ENCODE measurements at regions not wholly inside any gene's neighbourhood (a gene's known extent, or its start where the extent isn't known, plus 50 kb on each side); places are given as distances from the start of the nearest gene placed in this dataset.

DNA sequence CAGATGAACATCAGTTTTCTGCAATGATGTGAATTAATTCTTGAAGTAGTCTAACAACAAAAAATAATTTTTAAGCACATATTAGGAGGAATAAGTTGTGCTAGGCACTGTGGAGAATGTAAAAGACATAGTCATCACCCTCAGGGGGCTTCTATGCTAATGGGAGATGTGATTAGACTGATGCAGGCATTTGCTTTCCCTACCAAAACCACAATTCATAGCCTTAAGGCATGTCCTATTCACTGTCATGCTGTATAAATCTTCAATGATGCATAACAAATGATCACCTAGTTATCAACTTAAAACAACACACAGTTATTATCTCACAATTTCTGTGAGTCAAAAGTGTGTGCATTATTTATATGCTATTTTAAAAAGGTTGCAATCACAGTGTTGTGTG, 422.6 kb downstream of the MAN2A1 start:
- TF ChIP-seq, protein P1, sequence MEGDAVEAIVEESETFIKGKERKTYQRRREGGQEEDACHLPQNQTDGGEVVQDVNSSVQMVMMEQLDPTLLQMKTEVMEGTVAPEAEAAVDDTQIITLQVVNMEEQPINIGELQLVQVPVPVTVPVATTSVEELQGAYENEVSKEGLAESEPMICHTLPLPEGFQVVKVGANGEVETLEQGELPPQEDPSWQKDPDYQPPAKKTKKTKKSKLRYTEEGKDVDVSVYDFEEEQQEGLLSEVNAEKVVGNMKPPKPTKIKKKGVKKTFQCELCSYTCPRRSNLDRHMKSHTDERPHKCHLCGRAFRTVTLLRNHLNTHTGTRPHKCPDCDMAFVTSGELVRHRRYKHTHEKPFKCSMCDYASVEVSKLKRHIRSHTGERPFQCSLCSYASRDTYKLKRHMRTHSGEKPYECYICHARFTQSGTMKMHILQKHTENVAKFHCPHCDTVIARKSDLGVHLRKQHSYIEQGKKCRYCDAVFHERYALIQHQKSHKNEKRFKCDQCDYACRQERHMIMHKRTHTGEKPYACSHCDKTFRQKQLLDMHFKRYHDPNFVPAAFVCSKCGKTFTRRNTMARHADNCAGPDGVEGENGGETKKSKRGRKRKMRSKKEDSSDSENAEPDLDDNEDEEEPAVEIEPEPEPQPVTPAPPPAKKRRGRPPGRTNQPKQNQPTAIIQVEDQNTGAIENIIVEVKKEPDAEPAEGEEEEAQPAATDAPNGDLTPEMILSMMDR (IDR thresholded peaks at IDR 0.05): no peak
- H3K4me3 ChIP-seq: no peak overlapping the region
- no peak for ATAC-seq
- no peak overlapping the region for H3K27ac ChIP-seq
- H3K27me3 ChIP-seq (ENCODE audit: low read depth): no peaks in the 10 kb centered on the region
- intact Hi-C loops (cut with DNase I): no loop called here
- H3K9me3 ChIP-seq: no peaks in the 10 kb centered on the region
- no peaks in the 10 kb centered on the region for H3K36me3 ChIP-seq
- H3K4me1 ChIP-seq: no peaks in the 10 kb centered on the region
- no peak for DNase-seq

DNA sequence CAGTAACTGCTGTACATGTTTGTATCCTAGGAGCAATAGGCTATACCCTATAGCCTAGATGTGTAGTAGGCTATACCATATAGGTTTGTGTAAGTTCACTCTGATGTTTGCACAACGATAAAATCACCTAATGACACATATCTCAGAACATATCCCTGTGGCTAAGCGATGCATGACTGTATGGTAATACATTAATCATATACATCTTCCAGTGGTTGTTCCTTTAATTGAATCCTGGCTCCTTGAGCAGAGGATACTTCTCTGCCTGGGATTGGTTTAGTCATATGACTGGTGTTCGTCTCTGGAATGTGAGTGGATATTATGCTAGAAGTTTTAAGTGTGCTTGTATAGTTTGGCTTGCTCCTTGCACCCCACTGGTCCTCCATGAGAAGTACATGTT, 425.8 kb downstream of the MAN2A1 start:
- no peaks in the 10 kb centered on the region for H3K36me3 ChIP-seq
- intact Hi-C loops (cut with DNase I): no loop called here
- H3K27me3 ChIP-seq (ENCODE audit: low read depth): no peaks in the 10 kb centered on the region
- H3K9me3 ChIP-seq: peaks cover 4% of the 10 kb centered on the region
- no peak overlapping the region for H3K27ac ChIP-seq
- TF ChIP-seq, protein P1 (IDR thresholded peaks at IDR 0.05): no peak
- no peak for ATAC-seq
- H3K4me3 ChIP-seq: no peak overlapping the region
- H3K4me1 ChIP-seq: no peaks in the 10 kb centered on the region
- no peak for DNase-seq

DNA sequence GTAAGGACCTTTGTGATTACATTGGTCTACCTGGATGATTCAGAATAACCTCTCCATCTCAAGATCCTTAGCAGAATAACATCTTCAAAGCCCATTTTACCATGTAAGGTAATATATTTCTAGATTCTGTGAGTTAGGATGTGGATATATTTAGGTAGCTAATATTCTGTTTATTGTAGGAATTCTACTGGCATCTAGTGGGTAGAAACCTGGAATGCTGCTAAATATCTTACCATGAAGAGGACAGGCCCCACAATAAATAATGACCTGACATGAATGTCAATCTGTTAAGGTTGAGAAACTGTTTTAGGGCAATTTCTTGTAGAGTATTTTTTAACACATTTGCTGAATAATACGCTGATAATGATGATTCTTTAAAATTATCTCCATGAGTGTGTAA, 426.8 kb downstream of the MAN2A1 start:
- TF ChIP-seq, protein P1 (IDR thresholded peaks at IDR 0.05): no peak
- intact Hi-C loops (cut with DNase I): no loop called here
- Histone ChIP-seq H3K27me3 (ENCODE audit: low read depth) (no peaks in the 10 kb centered on the region), H3K27ac (no peak overlapping the region), H3K4me3 (no peak overlapping the region), H3K36me3 (no peaks in the 10 kb centered on the region), H3K4me1 (no peaks in the 10 kb centered on the region), H3K9me3 (peaks cover 4% of the 10 kb centered on the region)
- DNase-seq (no peak), ATAC-seq (no peak)

DNA sequence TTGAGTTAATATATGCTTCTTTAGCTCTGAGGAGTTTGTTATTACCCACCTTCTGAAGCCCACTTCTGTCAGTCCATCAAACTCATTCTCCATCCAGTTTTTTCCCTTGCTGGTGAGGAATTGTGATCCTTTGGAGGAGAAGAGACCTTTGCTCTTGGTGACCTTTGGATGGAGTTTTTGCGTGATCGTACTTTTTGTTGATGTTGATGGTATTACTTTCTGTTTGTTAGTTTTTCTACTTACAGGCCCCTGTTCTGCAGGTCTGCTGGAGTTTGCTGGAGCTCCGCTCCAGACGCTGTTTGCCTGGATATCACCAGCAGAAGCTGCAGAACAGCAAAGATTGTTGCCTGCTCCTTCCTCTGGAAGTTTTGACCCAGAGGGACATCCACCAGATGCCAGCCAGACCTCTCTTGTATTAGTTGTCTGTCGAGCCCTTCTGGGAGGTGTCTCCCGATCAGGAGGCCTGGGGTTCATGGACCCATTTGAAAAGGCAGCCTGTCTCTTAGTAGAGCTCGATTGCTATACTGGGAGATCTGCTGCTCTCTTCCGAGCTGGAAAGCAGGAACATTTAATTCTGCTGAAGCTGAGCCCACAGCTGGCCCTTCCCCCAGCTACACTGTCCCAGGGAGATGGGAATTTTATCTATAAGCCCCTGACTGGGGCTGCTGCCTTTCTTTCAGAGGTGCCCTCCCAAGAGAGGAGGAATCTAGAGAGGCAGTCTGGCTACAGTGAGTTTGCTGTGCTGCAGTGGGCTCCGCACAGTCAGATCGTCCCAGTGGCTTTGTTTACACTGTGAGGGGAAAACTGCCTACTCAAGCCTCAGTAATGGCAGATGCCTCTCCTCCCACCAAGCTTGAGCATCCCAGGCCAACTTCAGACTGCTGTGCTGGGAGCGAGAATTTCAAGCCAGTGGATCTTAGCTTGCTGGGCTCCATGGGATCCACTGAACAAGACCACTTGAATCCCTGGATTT, 445.5 kb downstream of the MAN2A1 start:
- no peaks in the 10 kb centered on the region for H3K27me3 ChIP-seq (ENCODE audit: low read depth)
- ATAC-seq: no peak
- no peaks in the 10 kb centered on the region for H3K4me1 ChIP-seq
- H3K27ac ChIP-seq: no peak overlapping the region
- H3K9me3 ChIP-seq: no peaks in the 10 kb centered on the region
- DNase-seq: no peak
- intact Hi-C loops (cut with DNase I): no loop called here
- no peaks in the 10 kb centered on the region for H3K36me3 ChIP-seq
- H3K4me3 ChIP-seq: no peak overlapping the region
- TF ChIP-seq, protein P1 (IDR thresholded peaks at IDR 0.05): no peak

DNA sequence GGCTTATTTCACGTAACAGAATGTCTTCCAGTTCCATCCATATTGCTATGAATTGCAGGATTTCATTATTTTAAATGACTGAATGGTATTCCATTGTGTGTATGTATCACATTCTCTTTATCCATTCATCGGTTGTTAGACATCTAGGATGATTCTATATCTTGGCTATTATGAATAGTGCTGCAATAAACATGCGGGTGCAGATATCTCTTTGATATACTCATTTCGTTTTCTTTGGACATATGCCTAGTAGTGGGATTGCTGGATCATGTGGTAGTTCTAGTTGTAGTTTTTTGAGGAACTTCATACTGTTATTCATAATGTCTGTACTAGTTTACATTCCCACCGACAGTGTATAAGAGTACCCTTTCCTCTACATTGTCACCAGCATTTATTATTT, 460.5 kb downstream of the MAN2A1 start:
- Histone ChIP-seq H3K27ac (no peak overlapping the region), H3K36me3 (no peaks in the 10 kb centered on the region), H3K27me3 (ENCODE audit: low read depth) (no peaks in the 10 kb centered on the region), H3K4me3 (no peak overlapping the region), H3K4me1 (no peaks in the 10 kb centered on the region), H3K9me3 (no peaks in the 10 kb centered on the region)
- TF ChIP-seq, protein P1 (IDR thresholded peaks at IDR 0.05): no peak
- intact Hi-C loops (cut with DNase I): no loop called here
- ATAC-seq: no peak
- no peak for DNase-seq

Data from lower lobe of right lung (tissue), 2 donors.